CD4-positive, alpha-beta T cell treated with Interleukin-17A for 4 hours (primary cell): ENCODE measurements at regions not wholly inside any gene's neighbourhood (a gene's known extent, or its start where the extent isn't known, plus 50 kb on each side); places are given as distances from the start of the nearest gene placed in this dataset.

Experiments
- DNase-seq: peaks from one replicate; pipeline ENCODE4 v3.0.0-alpha.2; 2020; ENCODE audit warnings: mixed read lengths

GRCh38 chr5:124457901-124458300 is 288.5 kb downstream of the ZNF608 start:
- no peak for DNase-seq

GRCh38 chr5:124457101-124457500 is 289.3 kb downstream of the ZNF608 start:
- no peak for DNase-seq

GRCh38 chr5:124456249-124456648 is 290.2 kb downstream of the ZNF608 start:
- DNase-seq, result no peak

- DNase-seq, result no peak
Measured at GRCh38 chr5:124454081-124454480, 292.4 kb downstream of the ZNF608 start.

- DNase-seq, result no peak
Measured at GRCh38 chr5:124453221-124454051, 293.0 kb downstream of the ZNF608 start.

- DNase-seq, result no peak
Measured at GRCh38 chr5:124452412-124452811, 294.0 kb downstream of the ZNF608 start.

- DNase-seq, result no peak
Measured at GRCh38 chr5:124451721-124452383, 294.6 kb downstream of the ZNF608 start.

- no peak for DNase-seq
Measured at GRCh38 chr5:124446120-124446519, 300.3 kb downstream of the ZNF608 start.

GRCh38 chr5:124445070-124445619 is 301.3 kb downstream of the ZNF608 start:
- DNase-seq, result no peak

GRCh38 chr5:124444147-124444775 is 302.2 kb downstream of the ZNF608 start:
- DNase-seq, result no peak

GRCh38 chr5:124440471-124440870 is 306.0 kb downstream of the ZNF608 start:
- DNase-seq, result no peak

- DNase-seq, result no peak
Measured at GRCh38 chr5:124439609-124440008, 306.8 kb downstream of the ZNF608 start.

GRCh38 chr5:124438903-124439281 is 307.5 kb downstream of the ZNF608 start:
- no peak for DNase-seq

- no peak for DNase-seq
Measured at GRCh38 chr5:124438026-124438902, 308.2 kb downstream of the ZNF608 start.

GRCh38 chr5:124436294-124436693 is 310.1 kb downstream of the ZNF608 start:
- DNase-seq, result no peak

GRCh38 chr5:124433170-124433569 is 313.3 kb downstream of the ZNF608 start:
- no peak for DNase-seq

- DNase-seq, result no peak
Measured at GRCh38 chr5:124421584-124421983, 324.9 kb downstream of the ZNF608 start.

GRCh38 chr5:124420952-124421351 is 325.5 kb downstream of the ZNF608 start:
- no peak for DNase-seq

GRCh38 chr5:124419531-124419930 is 326.9 kb downstream of the ZNF608 start:
- DNase-seq, result no peak

- no peak for DNase-seq
Measured at GRCh38 chr5:124418390-124418789, 328.0 kb downstream of the ZNF608 start.

- no peak for DNase-seq
Measured at GRCh38 chr5:124417196-124417595, 329.2 kb downstream of the ZNF608 start.

- no peak for DNase-seq
Measured at GRCh38 chr5:124416627-124417026, 329.8 kb downstream of the ZNF608 start.

- no peak for DNase-seq
Measured at GRCh38 chr5:124414973-124415372, 331.5 kb downstream of the ZNF608 start.
